IPS DF 19.7 (cell line): ENCODE measurements at regions not wholly inside any gene's neighbourhood (a gene's known extent, or its start where the extent isn't known, plus 50 kb on each side); places are given as distances from the start of the nearest gene placed in this dataset.
"Not testable (repeated sequence)": the region's sequence is repeated elsewhere in the genome, so short reads cannot be mapped to it uniquely, and the experiment has no call there.

ENCODE experiments used
- DNase-seq: peaks from one replicate; pipeline ENCODE4 v3.0.0-alpha.2; 2013; ENCODE audit warnings: low read depth, low spot score

DNA sequence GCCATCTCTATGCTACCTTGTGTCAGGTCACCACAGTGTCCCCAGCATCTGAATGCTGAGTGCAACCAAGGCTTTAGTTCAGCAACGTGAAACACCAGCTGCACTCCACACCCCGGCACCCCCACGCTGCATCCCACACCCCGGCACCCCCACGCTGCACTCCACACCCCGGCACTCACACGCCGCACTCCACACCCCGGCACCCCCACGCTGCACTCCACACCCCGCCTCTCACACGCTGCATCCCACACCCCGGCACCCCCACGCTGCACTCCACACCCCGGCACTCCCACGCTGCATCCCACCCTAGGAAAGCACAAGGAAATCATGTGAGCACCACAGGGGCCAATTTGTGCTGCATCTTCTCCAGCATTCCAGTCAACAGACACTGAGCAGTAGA lies 199.8 kb upstream of the FRG1 start:
- DNase-seq: no peak

DNA sequence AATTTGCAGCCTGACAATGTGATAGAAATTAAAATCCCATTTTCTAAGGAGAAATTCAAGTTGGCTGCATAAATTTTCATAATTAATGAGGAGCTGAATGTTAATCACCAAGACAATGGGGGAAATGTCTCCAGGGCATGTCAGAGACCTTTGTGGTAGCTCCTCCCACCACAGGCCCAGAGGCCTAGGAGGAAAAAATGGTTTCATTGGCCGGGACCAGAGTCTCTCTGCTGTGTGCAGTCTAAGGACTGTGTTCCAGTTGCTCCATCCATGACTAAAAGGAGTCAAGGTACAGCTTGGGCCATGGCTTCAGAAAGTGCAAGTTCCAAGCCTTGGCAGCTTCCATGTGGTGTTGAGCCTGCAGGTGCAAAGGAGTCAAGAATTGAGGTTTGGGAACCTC lies 187.6 kb upstream of the FRG1 start:
- not testable (repeated sequence) for DNase-seq

DNA sequence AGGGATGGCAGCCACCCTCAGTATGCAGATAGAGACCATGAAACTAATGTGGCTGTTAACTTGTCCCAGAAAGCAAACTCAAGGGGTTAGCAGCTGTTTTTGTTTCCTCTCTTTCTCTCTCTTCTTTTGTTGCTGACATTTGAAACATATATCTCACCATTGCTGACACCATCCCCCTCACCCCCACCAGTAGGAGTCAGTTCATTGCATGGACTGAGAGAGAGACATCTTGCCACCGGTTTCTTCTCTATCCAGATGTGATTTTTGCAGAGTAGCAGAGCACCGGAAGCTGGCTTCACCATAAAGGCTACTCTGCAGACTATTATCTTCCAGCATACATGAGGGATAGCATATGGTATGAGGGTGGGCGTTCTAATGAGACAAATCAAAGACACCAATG lies 177.1 kb upstream of the FRG1 start:
- no peak for DNase-seq

GRCh38 chr4:189765301-189765700 lies 175.4 kb upstream of the FRG1 start:
- no peak for DNase-seq

DNA sequence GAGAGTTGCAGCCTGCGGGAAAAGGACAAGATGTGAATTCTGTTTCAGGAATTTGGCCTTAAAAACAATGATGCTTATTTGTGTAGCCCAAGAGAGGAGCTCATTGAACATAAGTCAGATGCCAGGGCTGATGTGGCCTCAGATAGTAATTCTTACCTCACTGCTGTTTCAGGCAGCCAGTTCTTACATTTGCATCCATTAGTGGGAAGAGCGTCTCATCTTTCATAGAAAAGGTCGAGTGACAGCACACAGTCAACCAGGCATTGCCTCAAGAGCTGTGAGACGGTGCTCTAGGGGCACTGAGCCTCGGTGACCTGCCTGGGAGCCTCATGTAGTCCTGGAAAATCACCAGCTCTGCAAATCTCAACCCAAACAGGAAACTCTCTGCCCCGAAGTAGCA lies 174.9 kb upstream of the FRG1 start:
- no peak for DNase-seq

GRCh38 chr4:189767941-189768340 lies 172.7 kb upstream of the FRG1 start:
- no peak for DNase-seq

DNA sequence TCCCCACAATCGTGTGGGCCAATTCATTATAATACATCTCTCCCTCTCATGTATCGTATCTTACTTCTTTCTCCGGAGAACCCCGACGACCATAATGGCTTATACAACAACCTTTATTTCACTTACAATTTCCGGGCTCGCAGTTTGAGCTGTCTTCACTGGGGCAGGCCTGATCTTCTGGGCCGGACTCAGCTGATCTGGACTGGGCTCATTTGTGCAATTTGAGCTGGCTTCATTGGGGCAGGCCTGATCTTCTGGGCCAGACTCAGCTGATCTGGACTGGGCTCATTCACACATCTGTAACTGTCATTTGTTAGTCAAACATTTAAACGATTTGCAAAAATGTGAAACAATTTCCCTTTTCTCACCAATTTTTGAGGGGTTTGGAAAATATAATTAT lies 171.5 kb upstream of the FRG1 start:
- peak; percentile 30 for DNase-seq

GRCh38 chr4:189771696-189772361 lies 168.8 kb upstream of the FRG1 start:
- no peak for DNase-seq

GRCh38 chr4:189773909-189774308 lies 166.8 kb upstream of the FRG1 start:
- DNase-seq: no peak

- no peak for DNase-seq
Measured at GRCh38 chr4:189779281-189779980, 161.2 kb upstream of the FRG1 start.

DNA sequence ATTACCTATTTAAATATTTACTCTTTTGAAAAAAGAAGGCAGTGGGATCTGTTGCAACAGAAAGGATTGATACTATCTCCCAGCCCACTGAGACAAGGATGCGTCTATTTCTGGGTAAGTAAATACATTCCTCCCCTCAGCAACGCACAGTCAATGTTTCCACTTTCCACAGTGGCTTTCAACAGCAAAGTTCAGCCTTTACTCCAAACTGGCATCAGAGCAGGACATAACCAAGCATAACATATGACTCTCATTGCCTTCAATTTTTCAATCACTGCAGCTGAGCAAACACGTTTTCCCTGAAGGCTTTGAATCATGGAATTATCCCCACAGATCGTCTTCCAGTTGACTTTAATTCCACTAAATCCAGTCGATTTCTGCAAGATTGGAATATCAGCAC lies 160.3 kb upstream of the FRG1 start:
- DNase-seq: no peak

GRCh38 chr4:189784651-189785050 lies 156.0 kb upstream of the FRG1 start:
- no peak for DNase-seq

GRCh38 chr4:189785257-189785656 lies 155.4 kb upstream of the FRG1 start:
- no peak for DNase-seq

DNA sequence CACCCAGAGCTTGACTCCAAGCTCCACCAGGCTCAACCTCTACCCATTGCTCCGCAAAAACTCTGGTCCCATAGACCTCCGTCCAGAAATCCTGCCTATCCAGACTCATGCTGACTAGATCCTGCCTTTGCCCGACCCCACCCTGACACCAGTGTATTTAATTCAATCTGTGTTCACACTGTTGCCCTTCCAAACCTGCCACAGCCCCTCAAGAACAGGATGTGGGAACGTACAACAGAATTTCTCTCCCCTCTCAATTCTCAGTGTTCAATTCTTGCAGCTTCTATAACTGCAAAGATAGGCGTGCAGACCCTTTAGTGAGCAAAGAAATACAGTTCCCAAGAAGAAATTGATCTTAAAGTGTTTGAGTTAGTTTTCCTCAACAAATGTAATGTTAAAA lies 154.2 kb upstream of the FRG1 start:
- DNase-seq: no peak

GRCh38 chr4:189787216-189788031 lies 153.2 kb upstream of the FRG1 start:
- DNase-seq: no peak

GRCh38 chr4:189792924-189793618 lies 147.6 kb upstream of the FRG1 start:
- peak; percentile 12 for DNase-seq

DNA sequence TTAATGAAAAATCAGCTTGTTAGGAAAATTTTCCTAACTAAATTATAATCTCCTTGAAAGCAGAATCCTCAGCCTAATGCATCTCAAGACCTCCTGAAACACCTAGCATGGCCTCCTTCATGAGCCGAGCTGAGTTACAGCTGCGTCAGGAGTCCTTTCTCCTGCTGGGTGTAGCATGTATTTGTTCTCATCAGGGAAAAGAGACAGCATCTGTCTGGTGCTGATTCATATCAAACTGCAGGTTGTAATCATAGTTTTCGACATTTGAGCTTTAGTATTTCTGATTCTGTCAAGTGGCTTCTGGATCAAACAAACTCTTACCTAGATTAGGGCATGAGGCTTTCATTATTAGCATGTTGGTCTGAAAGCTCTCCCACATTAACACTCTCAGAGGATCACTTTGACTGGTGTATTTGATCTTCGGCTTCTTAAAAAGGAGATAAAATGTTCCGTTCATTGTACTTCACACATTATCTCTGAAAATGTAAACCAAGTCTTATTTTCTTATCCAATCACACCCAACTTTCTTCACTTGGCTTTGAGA lies 140.1 kb upstream of the FRG1 start:
- no peak for DNase-seq

GRCh38 chr4:189802884-189803283 lies 137.8 kb upstream of the FRG1 start:
- no peak for DNase-seq

- no peak for DNase-seq
Measured at GRCh38 chr4:189804894-189805293, 135.8 kb upstream of the FRG1 start.

- DNase-seq: no peak
Measured at GRCh38 chr4:189806506-189806905, 134.2 kb upstream of the FRG1 start.

GRCh38 chr4:189807031-189807430 lies 133.6 kb upstream of the FRG1 start:
- no peak for DNase-seq

- no peak for DNase-seq
Measured at GRCh38 chr4:189809241-189809735, 131.4 kb upstream of the FRG1 start.
